Stomach (tissue), 4 donors: ENCODE measurements at regions not wholly inside any gene's neighbourhood (a gene's known extent, or its start where the extent isn't known, plus 50 kb on each side); places are given as distances from the start of the nearest gene placed in this dataset.

ENCODE experiments used
- POLR2A ChIP-seq, 4 donors: fragments of 450-650 bp; IDR thresholded peaks; one replicate each; pipeline ENCODE4 v1.6.1; 2016; ENCODE audit warnings: antibody characterized with exemption in 4 of 4, control low read depth in 2 of 4, mild to moderate bottlenecking in 1 of 4, moderate library complexity in 1 of 4
- TF ChIP-seq, protein P1 (sequence below), 7 experiments: fragments of 450-650 bp in 4 of 7; fragments of 200-600 bp in 3 of 7; sonication (generic) in 3 of 7; IDR thresholded peaks; one replicate each; pipeline ENCODE4 v1.5.1; 2016 to 2019; ENCODE audit warnings: antibody characterized with exemption in 7 of 7, control low read depth in 2 of 7, mild to moderate bottlenecking in 1 of 7

DNA sequence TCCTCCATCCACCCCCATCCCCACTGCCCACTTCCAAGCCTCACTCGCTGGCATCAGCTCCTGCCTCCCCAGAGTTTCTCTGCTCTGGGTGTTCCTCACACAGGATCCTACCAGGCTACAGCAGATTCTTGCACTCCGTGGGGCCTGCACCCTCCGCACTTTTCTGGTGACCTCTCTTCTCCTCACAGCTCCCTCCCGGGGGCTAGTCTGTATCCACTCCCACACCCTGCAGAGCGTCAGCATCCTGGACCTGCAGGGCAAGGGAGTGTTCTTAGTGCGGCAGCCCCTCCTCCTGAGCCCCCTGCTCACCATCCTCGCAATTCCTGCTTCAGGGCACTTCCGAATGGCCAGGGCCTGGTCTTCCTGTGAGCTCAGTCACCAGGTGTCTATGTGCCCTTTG lies 224.2 kb downstream of the DLL1 start:
- TF ChIP-seq POLR2A (IDR thresholded peaks at IDR 0.05) = no peak
- TF ChIP-seq, protein P1, sequence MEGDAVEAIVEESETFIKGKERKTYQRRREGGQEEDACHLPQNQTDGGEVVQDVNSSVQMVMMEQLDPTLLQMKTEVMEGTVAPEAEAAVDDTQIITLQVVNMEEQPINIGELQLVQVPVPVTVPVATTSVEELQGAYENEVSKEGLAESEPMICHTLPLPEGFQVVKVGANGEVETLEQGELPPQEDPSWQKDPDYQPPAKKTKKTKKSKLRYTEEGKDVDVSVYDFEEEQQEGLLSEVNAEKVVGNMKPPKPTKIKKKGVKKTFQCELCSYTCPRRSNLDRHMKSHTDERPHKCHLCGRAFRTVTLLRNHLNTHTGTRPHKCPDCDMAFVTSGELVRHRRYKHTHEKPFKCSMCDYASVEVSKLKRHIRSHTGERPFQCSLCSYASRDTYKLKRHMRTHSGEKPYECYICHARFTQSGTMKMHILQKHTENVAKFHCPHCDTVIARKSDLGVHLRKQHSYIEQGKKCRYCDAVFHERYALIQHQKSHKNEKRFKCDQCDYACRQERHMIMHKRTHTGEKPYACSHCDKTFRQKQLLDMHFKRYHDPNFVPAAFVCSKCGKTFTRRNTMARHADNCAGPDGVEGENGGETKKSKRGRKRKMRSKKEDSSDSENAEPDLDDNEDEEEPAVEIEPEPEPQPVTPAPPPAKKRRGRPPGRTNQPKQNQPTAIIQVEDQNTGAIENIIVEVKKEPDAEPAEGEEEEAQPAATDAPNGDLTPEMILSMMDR (IDR thresholded peaks at IDR 0.05) = no peak
